Osteoblast (primary cell): ENCODE measurements at regions not wholly inside any gene's neighbourhood (a gene's known extent, or its start where the extent isn't known, plus 50 kb on each side); places are given as distances from the start of the nearest gene placed in this dataset.

Experiments
- DNase-seq: peaks from one replicate; pipeline ENCODE4 v3.0.0; 2011; ENCODE audit warnings: low spot score, mixed read lengths; ENCODE audit not compliant: insufficient read length; ENCODE audit errors: missing footprints
- H2AFZ ChIP-seq: 2 replicates; pipeline ENCODE4 v1.6.0; 2011; ENCODE audit warnings: mild to moderate bottlenecking, low read length
- H3K27ac ChIP-seq: 2 replicates; pipeline ENCODE4 v1.5.1; 2011; ENCODE audit warnings: mild to moderate bottlenecking, low read depth, low read length, moderate library complexity
- H3K27me3 ChIP-seq: 2 replicates; pipeline ENCODE4 v1.6.0; 2012; ENCODE audit warnings: mild to moderate bottlenecking, control low read depth, inconsistent platforms, low read length, moderate library complexity; ENCODE audit not compliant: insufficient read depth
- H3K36me3 ChIP-seq: 2 replicates; pipeline ENCODE4 v1.5.1; 2011; ENCODE audit warnings: mild to moderate bottlenecking, low read length, control low read depth, moderate library complexity; ENCODE audit not compliant: insufficient read depth
- H3K4me1 ChIP-seq: 2 replicates; pipeline ENCODE4 v1.5.1; 2011; ENCODE audit warnings: mild to moderate bottlenecking, low read length, control low read depth, moderate library complexity; ENCODE audit not compliant: insufficient read depth
- H3K4me2 ChIP-seq: 2 replicates; pipeline ENCODE4 v1.6.0; 2011; ENCODE audit warnings: mild to moderate bottlenecking, low read length; ENCODE audit not compliant: insufficient read depth
- H3K4me3 ChIP-seq: fragments of 200-600 bp; sonication (generic); 3 replicates; pipeline ENCODE4 v1.5.1; 2012; ENCODE audit warnings: mild to moderate bottlenecking, low read length, inconsistent platforms; ENCODE audit not compliant: insufficient read depth
- H3K79me2 ChIP-seq: 2 replicates; pipeline ENCODE4 v1.6.0; 2012; ENCODE audit warnings: mild to moderate bottlenecking, low read length, control low read depth, inconsistent platforms; ENCODE audit not compliant: insufficient read depth
- H3K9me3 ChIP-seq: 2 replicates; pipeline ENCODE4 v1.5.1; 2011; ENCODE audit warnings: low read depth, low read length, control low read depth
- H4K20me1 ChIP-seq: 2 replicates; pipeline ENCODE4 v1.6.0; 2012; ENCODE audit warnings: mild to moderate bottlenecking, low read length, control low read depth; ENCODE audit not compliant: insufficient read depth
- CTCF ChIP-seq: IDR thresholded peaks from 2 replicates; pipeline ENCODE4 v1.5.1; 2011; ENCODE audit warnings: mild to moderate bottlenecking, low read depth, low read length, moderate library complexity; ENCODE audit errors: extremely low read depth

DNA sequence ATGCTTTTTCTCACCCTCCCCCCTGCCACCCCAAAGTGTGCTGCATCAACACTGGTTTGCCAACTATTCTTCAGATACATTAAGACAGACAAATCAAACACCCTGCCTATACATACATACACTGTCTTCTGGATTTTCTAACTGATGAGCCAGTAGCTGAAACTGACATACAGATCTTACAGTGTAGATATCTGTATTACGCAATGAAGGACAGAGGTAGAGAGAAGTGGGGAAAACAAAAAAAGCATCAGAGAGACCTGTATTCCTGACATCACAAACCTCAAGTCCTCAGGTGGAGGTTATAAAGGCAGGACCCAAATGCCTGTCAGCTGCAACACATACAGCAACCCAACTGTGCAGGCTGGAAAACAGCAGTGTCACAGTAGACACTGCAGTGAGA, 535.4 kb downstream of the HACE1 start:
- no peak overlapping the region for H3K4me3 ChIP-seq

DNA sequence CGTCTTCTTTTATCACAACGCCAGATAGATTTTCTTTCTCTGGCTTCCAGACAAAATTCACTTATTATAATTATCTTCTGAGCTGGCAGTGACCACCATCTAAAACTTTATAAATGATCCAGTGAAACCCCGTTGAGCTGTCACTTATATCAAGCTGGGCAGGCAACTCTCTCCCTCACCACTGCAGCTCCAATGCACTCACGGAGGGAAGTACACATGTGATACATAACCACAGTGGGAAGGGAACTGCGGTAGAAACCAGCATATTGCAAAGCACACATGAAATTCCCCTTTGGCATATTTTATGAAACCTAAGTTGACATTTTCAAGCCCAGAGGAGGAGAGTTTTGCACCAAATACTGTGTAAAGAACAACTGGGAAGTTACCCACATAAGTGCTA, 536.9 kb downstream of the HACE1 start:
- no peaks in the 10 kb centered on the region for H3K27me3 ChIP-seq
- no peaks in the 10 kb centered on the region for H3K79me2 ChIP-seq
- H2AFZ ChIP-seq, result no peak overlapping the region
- no peak overlapping the region for H3K4me2 ChIP-seq
- DNase-seq, result no peak
- no peak overlapping the region for H3K27ac ChIP-seq
- no peaks in the 10 kb centered on the region for H3K36me3 ChIP-seq
- peaks cover 14% of the 10 kb centered on the region for H3K4me1 ChIP-seq
- H3K9me3 ChIP-seq, result no peaks in the 10 kb centered on the region
- no peak overlapping the region for H3K4me3 ChIP-seq
- TF ChIP-seq CTCF, result no peak
- no peaks in the 10 kb centered on the region for H4K20me1 ChIP-seq

More for the DNA sequence above, 535.4 kb downstream of the HACE1 start:
- Histone ChIP-seq H4K20me1 (no peaks in the 10 kb centered on the region), H2AFZ (no peak overlapping the region), H3K27me3 (no peaks in the 10 kb centered on the region), H3K36me3 (no peaks in the 10 kb centered on the region), H3K9me3 (no peaks in the 10 kb centered on the region), H3K79me2 (no peaks in the 10 kb centered on the region), H3K4me2 (no peak overlapping the region), H3K4me1 (peaks cover 14% of the 10 kb centered on the region), H3K27ac (no peak overlapping the region)
- TF ChIP-seq CTCF, result no peak
- DNase-seq, result no peak

- no peak for DNase-seq
- Histone ChIP-seq H3K36me3 (no peaks in the 10 kb centered on the region), H3K4me2 (no peak overlapping the region), H3K27ac (no peak overlapping the region), H3K4me3 (no peak overlapping the region), H2AFZ (no peak overlapping the region), H3K79me2 (no peaks in the 10 kb centered on the region), H4K20me1 (no peaks in the 10 kb centered on the region), H3K9me3 (no peaks in the 10 kb centered on the region), H3K27me3 (no peaks in the 10 kb centered on the region), H3K4me1 (peaks cover 8% of the 10 kb centered on the region)
- TF ChIP-seq CTCF, result no peak
Measured at GRCh38 chr6:104321301-104321700, 538.4 kb downstream of the HACE1 start.

DNA sequence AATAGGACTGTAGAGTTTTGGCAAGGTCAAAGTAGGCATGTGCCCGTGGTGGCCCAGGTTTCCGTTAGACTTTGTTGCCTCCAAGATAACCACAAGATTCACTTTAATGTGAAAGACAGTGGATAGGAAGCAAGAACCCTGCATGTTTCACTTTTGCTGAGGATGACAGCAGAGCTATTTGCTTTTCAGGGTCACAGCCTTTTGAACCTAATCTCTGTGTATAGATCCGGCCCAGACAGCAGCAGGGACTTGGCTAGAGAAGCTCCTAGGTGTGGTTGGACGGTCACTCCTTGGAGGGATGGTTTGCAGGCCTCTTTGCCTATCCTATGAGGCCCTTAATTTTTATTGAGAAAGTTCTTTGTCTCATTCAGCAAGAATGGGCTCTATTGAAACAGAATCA, 538.8 kb downstream of the HACE1 start:
- Histone ChIP-seq H2AFZ (no peak overlapping the region), H3K27ac (no peak overlapping the region), H3K36me3 (no peaks in the 10 kb centered on the region), H3K4me3 (no peak overlapping the region), H4K20me1 (no peaks in the 10 kb centered on the region), H3K4me2 (no peak overlapping the region), H3K4me1 (peaks cover 5% of the 10 kb centered on the region), H3K27me3 (no peaks in the 10 kb centered on the region), H3K9me3 (no peaks in the 10 kb centered on the region), H3K79me2 (no peaks in the 10 kb centered on the region)
- TF ChIP-seq CTCF, result no peak
- DNase-seq, result no peak
